ENCODE measurements at regions not wholly inside any gene's neighbourhood (a gene's known extent, or its start where the extent isn't known, plus 50 kb on each side); places are given as distances from the start of the nearest gene placed in this dataset.
"Not testable (repeated sequence)": the region's sequence is repeated elsewhere in the genome, so short reads cannot be mapped to it uniquely, and the experiment has no call there.

- no peaks in the 10 kb centered on the region for H3K36me3 Mint-ChIP-seq (ENCODE audit: low read depth)
- no peaks in the 10 kb centered on the region for H3K4me1 Mint-ChIP-seq (ENCODE audit: low read depth)
- ATAC-seq (no peak), DNase-seq (no peak)
- CTCF ChIA-PET, result no interaction called here
- H3K27me3 Mint-ChIP-seq (ENCODE audit: low read depth), result no peaks in the 10 kb centered on the region
- H3K4me3 Mint-ChIP-seq, result no peak overlapping the region
- no peak overlapping the region for H3K27ac Mint-ChIP-seq
- POLR2A ChIA-PET, result no interaction called here
- H3K9me3 Mint-ChIP-seq (ENCODE audit: insufficient read depth), result peaks cover 3% of the 10 kb centered on the region
Observed at GRCh38 chr3:82572721-82573120, 811.3 kb upstream of the GBE1 start.

GRCh38 chr3:82568776-82569338 is 807.4 kb upstream of the GBE1 start:
- ChIA-PET CTCF (no interaction called here), POLR2A (no interaction called here)
- no peaks in the 10 kb centered on the region for H3K36me3 Mint-ChIP-seq (ENCODE audit: low read depth)
- H3K4me1 Mint-ChIP-seq (ENCODE audit: low read depth), result no peaks in the 10 kb centered on the region
- DNase-seq, result no peak
- ATAC-seq, result no peak
- H3K27me3 Mint-ChIP-seq (ENCODE audit: low read depth), result no peaks in the 10 kb centered on the region
- peaks cover 4% of the 10 kb centered on the region for H3K9me3 Mint-ChIP-seq (ENCODE audit: insufficient read depth)
- H3K27ac Mint-ChIP-seq, result no peak overlapping the region
- H3K4me3 Mint-ChIP-seq, result no peak overlapping the region

DNA sequence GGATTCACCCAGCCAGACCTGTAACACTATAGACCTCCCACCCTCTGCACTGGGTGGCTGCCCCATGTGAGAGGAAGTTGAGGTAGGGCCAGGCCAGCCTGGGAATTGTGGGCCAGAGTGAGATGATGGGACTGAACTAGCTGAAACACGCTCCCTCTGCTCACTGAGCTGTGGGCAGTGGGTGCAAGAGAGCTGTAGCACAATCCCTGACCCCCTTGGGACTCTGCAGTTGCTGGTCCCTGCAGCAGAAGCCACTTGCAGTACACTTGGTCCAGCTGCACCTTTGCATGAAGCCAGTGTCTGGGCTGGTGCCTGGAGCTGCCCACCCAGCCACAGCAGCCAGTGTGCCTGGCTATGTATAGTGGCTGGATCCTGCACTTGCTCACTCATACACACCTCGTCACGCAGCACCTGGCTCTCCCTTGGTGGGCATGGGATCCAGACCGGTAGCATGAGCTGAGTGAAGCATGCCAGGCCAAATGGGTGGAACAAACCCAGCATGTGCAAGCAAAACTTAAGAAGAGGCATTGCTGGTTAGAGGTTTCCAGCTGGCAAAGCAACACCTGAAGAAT is 805.7 kb upstream of the GBE1 start:
- DNase-seq, result no peak
- ChIA-PET POLR2A (no interaction called here), CTCF (no interaction called here)
- no peak for ATAC-seq
- no peak overlapping the region for H3K4me3 Mint-ChIP-seq
- H3K36me3 Mint-ChIP-seq (ENCODE audit: low read depth), result no peaks in the 10 kb centered on the region
- peaks cover 4% of the 10 kb centered on the region for H3K9me3 Mint-ChIP-seq (ENCODE audit: insufficient read depth)
- H3K27ac Mint-ChIP-seq, result no peak overlapping the region
- H3K4me1 Mint-ChIP-seq (ENCODE audit: low read depth), result no peaks in the 10 kb centered on the region
- no peaks in the 10 kb centered on the region for H3K27me3 Mint-ChIP-seq (ENCODE audit: low read depth)

- no peaks in the 10 kb centered on the region for H3K36me3 Mint-ChIP-seq (ENCODE audit: low read depth)
- no peaks in the 10 kb centered on the region for H3K27me3 Mint-ChIP-seq (ENCODE audit: low read depth)
Observed at GRCh38 chr3:82562896-82563295, 801.5 kb upstream of the GBE1 start.

GRCh38 chr3:82561784-82562183 is 800.3 kb upstream of the GBE1 start:
- H3K36me3 Mint-ChIP-seq (ENCODE audit: low read depth), result no peaks in the 10 kb centered on the region
- no peak overlapping the region for H3K4me3 Mint-ChIP-seq
- DNase-seq, result no peak
- H3K27me3 Mint-ChIP-seq (ENCODE audit: low read depth), result no peaks in the 10 kb centered on the region
- ATAC-seq, result no peak
- H3K4me1 Mint-ChIP-seq (ENCODE audit: low read depth), result no peaks in the 10 kb centered on the region
- H3K9me3 Mint-ChIP-seq (ENCODE audit: insufficient read depth), result peaks cover 4% of the 10 kb centered on the region
- ChIA-PET CTCF (no interaction called here), POLR2A (no interaction called here)
- no peak overlapping the region for H3K27ac Mint-ChIP-seq

More at GRCh38 chr3:82562896-82563295, 801.5 kb upstream of the GBE1 start:
- DNase-seq (no peak), ATAC-seq (no peak)
- CTCF ChIA-PET, result no interaction called here
- no peak overlapping the region for H3K4me3 Mint-ChIP-seq
- H3K4me1 Mint-ChIP-seq (ENCODE audit: low read depth), result no peaks in the 10 kb centered on the region
- H3K9me3 Mint-ChIP-seq (ENCODE audit: insufficient read depth), result peaks cover 4% of the 10 kb centered on the region
- H3K27ac Mint-ChIP-seq, result no peak overlapping the region
- POLR2A ChIA-PET, result no interaction called here

DNA sequence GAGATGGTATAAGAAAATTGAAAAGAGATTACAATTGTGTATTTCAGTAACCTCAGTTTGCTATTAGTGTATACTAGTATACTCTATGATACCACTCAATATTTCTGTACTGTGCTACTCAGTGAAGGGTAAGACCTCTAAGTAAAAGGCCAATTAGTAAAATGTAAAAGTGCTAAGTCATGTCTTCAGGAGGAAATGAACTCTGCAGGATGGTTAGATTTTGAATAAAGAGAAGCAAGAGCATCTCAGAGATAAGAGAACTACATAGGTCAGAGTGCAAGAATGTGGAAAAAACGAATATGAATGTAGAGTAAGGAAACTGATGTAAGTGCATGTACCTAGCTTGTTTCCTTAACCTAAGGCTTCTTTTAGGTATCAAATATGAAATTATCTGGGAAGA is 796.6 kb upstream of the GBE1 start:
- H3K36me3 Mint-ChIP-seq (ENCODE audit: low read depth), result no peaks in the 10 kb centered on the region
- no peaks in the 10 kb centered on the region for H3K4me1 Mint-ChIP-seq (ENCODE audit: low read depth)
- H3K9me3 Mint-ChIP-seq (ENCODE audit: insufficient read depth), result peaks cover 7% of the 10 kb centered on the region
- no peaks in the 10 kb centered on the region for H3K27me3 Mint-ChIP-seq (ENCODE audit: low read depth)
- H3K27ac Mint-ChIP-seq, result no peak overlapping the region
- DNase-seq (no peak), ATAC-seq (no peak)
- POLR2A ChIA-PET, result no interaction called here
- CTCF ChIA-PET, result no interaction called here
- no peak overlapping the region for H3K4me3 Mint-ChIP-seq

DNA sequence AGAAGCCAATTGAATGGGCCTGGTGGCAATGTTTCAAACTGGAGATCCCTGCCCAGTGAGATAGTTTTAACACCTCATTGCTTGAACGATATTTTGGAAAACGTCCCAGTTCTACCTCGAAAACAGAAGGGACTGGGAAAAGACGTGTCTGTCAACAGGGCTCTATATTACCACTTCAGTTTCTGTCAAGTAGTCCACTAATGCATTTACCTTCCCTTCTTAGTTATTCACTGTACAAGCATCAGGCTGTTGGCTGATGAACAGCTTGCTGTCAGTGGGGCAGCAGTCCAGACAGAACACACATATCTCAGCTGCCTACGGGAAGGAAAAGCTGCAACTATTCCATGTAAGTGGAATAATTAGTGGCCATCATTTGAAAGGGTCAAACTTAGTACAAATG is 794.7 kb upstream of the GBE1 start:
- no peak overlapping the region for H3K4me3 Mint-ChIP-seq
- ChIA-PET CTCF (no interaction called here), POLR2A (no interaction called here)
- no peaks in the 10 kb centered on the region for H3K4me1 Mint-ChIP-seq (ENCODE audit: low read depth)
- no peak overlapping the region for H3K27ac Mint-ChIP-seq
- H3K36me3 Mint-ChIP-seq (ENCODE audit: low read depth), result no peaks in the 10 kb centered on the region
- H3K9me3 Mint-ChIP-seq (ENCODE audit: insufficient read depth), result peaks cover 7% of the 10 kb centered on the region
- DNase-seq, result no peak
- H3K27me3 Mint-ChIP-seq (ENCODE audit: low read depth), result no peaks in the 10 kb centered on the region
- no peak for ATAC-seq

DNA sequence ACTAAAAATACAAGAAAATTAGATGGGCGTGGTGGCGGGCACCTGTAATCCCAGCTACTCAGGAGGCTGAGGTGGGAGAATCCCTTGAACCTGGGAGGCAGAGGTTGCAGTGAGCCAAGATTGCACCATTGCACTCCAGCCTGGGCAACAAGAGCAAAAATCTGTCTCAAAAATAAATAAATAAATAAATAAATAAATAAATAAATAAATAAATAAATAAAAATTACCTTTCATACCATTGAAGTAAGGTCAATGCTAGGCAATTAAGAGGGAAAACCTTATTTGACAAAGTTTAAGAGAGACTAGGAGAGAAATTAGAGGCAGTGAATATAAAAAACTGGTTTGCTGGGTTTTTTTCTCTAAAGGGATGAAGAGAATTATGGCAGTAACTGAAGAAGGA is 781.1 kb upstream of the GBE1 start:
- CTCF ChIA-PET; POLR2A ChIA-PET; H3K27ac Mint-ChIP-seq; H3K36me3 Mint-ChIP-seq (ENCODE audit: low read depth); H3K9me3 Mint-ChIP-seq (ENCODE audit: insufficient read depth); ATAC-seq; H3K4me3 Mint-ChIP-seq; H3K4me1 Mint-ChIP-seq (ENCODE audit: low read depth); H3K27me3 Mint-ChIP-seq (ENCODE audit: low read depth); DNase-seq: not testable (repeated sequence)

GRCh38 chr3:82521657-82522056 is 760.2 kb upstream of the GBE1 start:
- H3K9me3 Mint-ChIP-seq (ENCODE audit: insufficient read depth), result no peaks in the 10 kb centered on the region

GRCh38 chr3:82520846-82521245 is 759.4 kb upstream of the GBE1 start:
- no peaks in the 10 kb centered on the region for H3K9me3 Mint-ChIP-seq (ENCODE audit: insufficient read depth)
- DNase-seq (no peak), ATAC-seq (no peak)
- no peak overlapping the region for H3K4me3 Mint-ChIP-seq
- H3K4me1 Mint-ChIP-seq (ENCODE audit: low read depth), result no peaks in the 10 kb centered on the region
- ChIA-PET POLR2A (no interaction called here), CTCF (no interaction called here)
- H3K27ac Mint-ChIP-seq, result no peak overlapping the region
- no peaks in the 10 kb centered on the region for H3K27me3 Mint-ChIP-seq (ENCODE audit: low read depth)
- no peaks in the 10 kb centered on the region for H3K36me3 Mint-ChIP-seq (ENCODE audit: low read depth)

More at GRCh38 chr3:82521657-82522056, 760.2 kb upstream of the GBE1 start:
- H3K27ac Mint-ChIP-seq, result no peak overlapping the region
- ChIA-PET POLR2A (no interaction called here), CTCF (no interaction called here)
- H3K27me3 Mint-ChIP-seq (ENCODE audit: low read depth), result no peaks in the 10 kb centered on the region
- H3K36me3 Mint-ChIP-seq (ENCODE audit: low read depth), result no peaks in the 10 kb centered on the region
- no peaks in the 10 kb centered on the region for H3K4me1 Mint-ChIP-seq (ENCODE audit: low read depth)
- no peak for ATAC-seq
- no peak for DNase-seq
- no peak overlapping the region for H3K4me3 Mint-ChIP-seq

- CTCF ChIA-PET, result no interaction called here
- ATAC-seq (no peak), DNase-seq (no peak)
- Mint-ChIP-seq H3K4me3 (no peak overlapping the region), H3K27me3 (ENCODE audit: low read depth) (no peaks in the 10 kb centered on the region), H3K4me1 (ENCODE audit: low read depth) (no peaks in the 10 kb centered on the region), H3K36me3 (ENCODE audit: low read depth) (no peaks in the 10 kb centered on the region), H3K27ac (no peak overlapping the region), H3K9me3 (ENCODE audit: insufficient read depth) (peaks cover 6% of the 10 kb centered on the region)
- POLR2A ChIA-PET, result no interaction called here
Observed at GRCh38 chr3:82509951-82510603, 748.6 kb upstream of the GBE1 start.

DNA sequence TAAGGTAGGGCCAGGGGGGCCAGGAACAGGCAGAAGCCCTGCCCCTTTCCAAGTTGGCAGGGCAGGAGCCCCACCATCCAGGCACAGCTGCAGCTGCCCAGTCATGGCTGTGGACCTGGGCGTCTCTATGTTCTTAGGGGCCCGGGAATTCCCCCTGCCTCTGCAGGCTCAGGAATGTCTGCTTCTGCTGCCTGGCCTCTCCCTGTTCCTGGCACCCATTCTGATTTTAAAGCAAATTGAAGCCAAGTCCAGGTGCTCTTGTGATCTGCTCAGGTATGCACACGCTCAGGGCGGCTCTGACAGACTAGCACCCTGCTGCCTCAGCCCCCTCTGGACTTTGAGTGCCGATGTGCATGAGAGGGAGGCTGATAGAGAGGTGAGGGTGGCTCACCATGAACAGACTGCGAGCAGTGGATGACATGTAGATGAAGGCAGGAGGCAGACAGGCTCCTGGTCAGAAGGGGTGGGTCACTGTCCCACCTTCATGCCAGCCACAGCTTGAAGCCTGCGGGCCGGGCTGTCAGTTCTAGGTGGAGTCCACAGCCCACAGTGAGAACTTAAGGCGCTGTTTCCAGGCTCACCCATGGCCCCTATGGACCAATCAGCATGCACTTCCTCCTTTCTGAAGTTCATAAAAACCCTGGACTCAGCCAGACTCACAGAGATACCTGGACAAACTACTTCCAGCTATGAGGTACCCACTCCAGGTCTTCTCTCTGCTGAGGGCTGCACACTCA is 747.8 kb upstream of the GBE1 start:
- Mint-ChIP-seq H3K4me3 (no peak overlapping the region), H3K9me3 (ENCODE audit: insufficient read depth) (peaks cover 6% of the 10 kb centered on the region), H3K27ac (no peak overlapping the region), H3K27me3 (ENCODE audit: low read depth) (no peaks in the 10 kb centered on the region), H3K4me1 (ENCODE audit: low read depth) (no peaks in the 10 kb centered on the region), H3K36me3 (ENCODE audit: low read depth) (no peaks in the 10 kb centered on the region)
- ChIA-PET POLR2A (no interaction called here), CTCF (no interaction called here)
- ATAC-seq, result no peak
- no peak for DNase-seq

Measured in activated CD8-positive, alpha-beta T cell treated with anti-CD3 and anti-CD28 coated beads, Interleukin-2, amount 10 ng/mL, durations not matched to agents 7 days and 5 days (primary cell).